ENCODE measurements at regions not wholly inside any gene's neighbourhood (a gene's known extent, or its start where the extent isn't known, plus 50 kb on each side); places are given as distances from the start of the nearest gene placed in this dataset.

DNA sequence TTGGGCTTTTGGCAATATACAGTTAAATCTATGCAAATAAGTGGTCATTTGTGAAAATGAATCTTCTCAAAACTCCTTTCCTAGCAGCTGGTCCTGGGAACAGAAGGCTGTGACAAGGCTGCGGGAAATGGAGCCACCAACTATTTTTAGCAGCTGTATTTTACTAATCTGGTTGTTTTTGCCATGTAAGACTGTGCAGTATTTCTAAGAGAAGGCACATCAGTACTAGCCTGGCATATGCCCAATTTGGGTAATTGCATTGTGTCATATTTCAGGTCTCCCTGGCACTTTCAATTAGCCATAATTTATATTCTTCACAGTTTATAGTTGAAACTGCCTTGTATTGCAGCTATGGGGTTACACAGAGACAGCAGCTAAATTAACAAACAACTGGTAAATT is 109.6 kb downstream of the MANEA start:
- no peak overlapping the region for H3K14ac ChIP-seq (ENCODE audit: insufficient read depth, low read length)
- no peak overlapping the region for H3K27ac ChIP-seq (ENCODE audit: insufficient read length, low read depth, low read length)
- no peak overlapping the region for H3K4ac ChIP-seq (ENCODE audit: low read depth, low read length)
- H3K27ac Mint-ChIP-seq, result no peak overlapping the region; a peak in 1 of 7 replicates
- no peak overlapping the region for H2BK120ac ChIP-seq (ENCODE audit: low read depth, low read length, poor library complexity, severe bottlenecking)
- no peak overlapping the region for H4K8ac ChIP-seq (replicated peaks; ENCODE audit: insufficient read length, low read depth, low read length)
- no peaks in the 10 kb centered on the region for H4K20me1 ChIP-seq (ENCODE audit: control insufficient read depth, insufficient read depth, insufficient read length)
- peaks cover 32 to 39% of the 10 kb centered on the region in 2 experiments for H3K4me1 Mint-ChIP-seq
- no peaks in the 10 kb centered on the region for H3K9me3 Mint-ChIP-seq
- no peak overlapping the region for H3K18ac ChIP-seq (ENCODE audit: insufficient read length, low read depth, low read length)
- H3T11ph ChIP-seq (ENCODE audit: low read length), result no peak overlapping the region
- H3K4me3 Mint-ChIP-seq, result no peak overlapping the region
- H2AFZ ChIP-seq (ENCODE audit: low read length), result no peak overlapping the region
- no peaks in the 10 kb centered on the region for H3K36me3 Mint-ChIP-seq (ENCODE audit: insufficient read depth in 1 of 3, low read depth in 3 of 3)
- H3K4me2 ChIP-seq (ENCODE audit: insufficient read depth, insufficient read length, low read length), result no peak overlapping the region
- no peak overlapping the region for H3K56ac ChIP-seq (ENCODE audit: insufficient read length, low read depth, low read length)
- WGBS (ENCODE audit: extremely low coverage, insufficient read length, low lambda C conversion rate), result no CpG with 5 or more reads among the region's 1 CpG
- no peaks in the 10 kb centered on the region for H3K79me1 ChIP-seq (ENCODE audit: insufficient read depth, low read depth, low read length, poor library complexity, severe bottlenecking)
- H3K23ac ChIP-seq (ENCODE audit: insufficient read length, low read depth, low read length), result no peak overlapping the region
- H2BK20ac ChIP-seq (ENCODE audit: low read depth, low read length, poor library complexity, severe bottlenecking), result no peak overlapping the region
- TF ChIP-seq, protein P1, sequence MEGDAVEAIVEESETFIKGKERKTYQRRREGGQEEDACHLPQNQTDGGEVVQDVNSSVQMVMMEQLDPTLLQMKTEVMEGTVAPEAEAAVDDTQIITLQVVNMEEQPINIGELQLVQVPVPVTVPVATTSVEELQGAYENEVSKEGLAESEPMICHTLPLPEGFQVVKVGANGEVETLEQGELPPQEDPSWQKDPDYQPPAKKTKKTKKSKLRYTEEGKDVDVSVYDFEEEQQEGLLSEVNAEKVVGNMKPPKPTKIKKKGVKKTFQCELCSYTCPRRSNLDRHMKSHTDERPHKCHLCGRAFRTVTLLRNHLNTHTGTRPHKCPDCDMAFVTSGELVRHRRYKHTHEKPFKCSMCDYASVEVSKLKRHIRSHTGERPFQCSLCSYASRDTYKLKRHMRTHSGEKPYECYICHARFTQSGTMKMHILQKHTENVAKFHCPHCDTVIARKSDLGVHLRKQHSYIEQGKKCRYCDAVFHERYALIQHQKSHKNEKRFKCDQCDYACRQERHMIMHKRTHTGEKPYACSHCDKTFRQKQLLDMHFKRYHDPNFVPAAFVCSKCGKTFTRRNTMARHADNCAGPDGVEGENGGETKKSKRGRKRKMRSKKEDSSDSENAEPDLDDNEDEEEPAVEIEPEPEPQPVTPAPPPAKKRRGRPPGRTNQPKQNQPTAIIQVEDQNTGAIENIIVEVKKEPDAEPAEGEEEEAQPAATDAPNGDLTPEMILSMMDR (conservative IDR thresholded peaks at IDR 0.05), result no peak
- no peaks in the 10 kb centered on the region for H3K23me2 ChIP-seq (ENCODE audit: insufficient read length, low read depth, low read length, poor library complexity, severe bottlenecking)
- no peaks in the 10 kb centered on the region for H3K27me3 Mint-ChIP-seq (ENCODE audit: low read depth)
- H3K79me2 ChIP-seq (ENCODE audit: insufficient read depth, low read length), result no peaks in the 10 kb centered on the region
- H2BK12ac ChIP-seq (ENCODE audit: insufficient read length, low read depth, low read length), result no peak overlapping the region
- no peak overlapping the region for H2AK5ac ChIP-seq (ENCODE audit: insufficient read length, low read length)
- H3K9ac ChIP-seq (ENCODE audit: extremely low read depth, insufficient read length, low read length), result no peak overlapping the region
- H3K27me3 ChIP-seq (ENCODE audit: insufficient read depth, low read length), result no peaks in the 10 kb centered on the region
- no peak overlapping the region for H4K91ac ChIP-seq (ENCODE audit: insufficient read length, low read depth, low read length)
- H4K5ac ChIP-seq (ENCODE audit: insufficient read length, low read depth, low read length), result no peak overlapping the region
- peaks cover 4% of the 10 kb centered on the region; the same call in 1 of the 2 replicates for H3K4me1 ChIP-seq (ENCODE audit: insufficient read depth, low read length)
- H2BK5ac ChIP-seq (ENCODE audit: insufficient read length, low read length), result no peak overlapping the region
- DNase-seq, result no peak
- H3K9me3 ChIP-seq (ENCODE audit: control insufficient read depth, low read depth, low read length), result no peaks in the 10 kb centered on the region
- H2BK15ac ChIP-seq (ENCODE audit: low read depth, low read length), result no peak overlapping the region
